Thoracic aorta (tissue), 2 donors: ENCODE measurements at regions not wholly inside any gene's neighbourhood (a gene's known extent, or its start where the extent isn't known, plus 50 kb on each side); places are given as distances from the start of the nearest gene placed in this dataset.

ENCODE experiments used
- ATAC-seq: fragments of 150-250 bp; one replicate; pipeline ENCODE4 v1.8.0; 2017; ENCODE audit warnings: low read depth; ENCODE audit not compliant: insufficient number of reproducible peaks, low FRiP score
- DNase-seq: peaks from one replicate; pipeline ENCODE4 v3.0.0-alpha.2; 2020; ENCODE audit warnings: low spot score
- H3K27ac ChIP-seq, 2 donors: fragments of 200-600 bp; sonication (generic); 1 replicate in 1 of 2; 2 replicates in 1 of 2; pipeline ENCODE4 v1.5.1; 2016; ENCODE audit warnings: mild to moderate bottlenecking in 2 of 2, moderate library complexity in 2 of 2
- H3K27me3 ChIP-seq: fragments of 200-600 bp; sonication (generic); replicated peaks from 2 replicates; pipeline ENCODE4 v1.6.0; 2016; ENCODE audit warnings: mild to moderate bottlenecking; ENCODE audit not compliant: insufficient read depth
- H3K36me3 ChIP-seq: fragments of 200-600 bp; sonication (generic); one replicate; pipeline ENCODE4 v1.5.1; 2016
- H3K4me1 ChIP-seq, 2 donors: fragments of 200-600 bp; sonication (generic); 1 replicate in 1 of 2; 2 replicates in 1 of 2; pipeline versions ENCODE4 v1.5.1 to v1.6.0; 2016; ENCODE audit warnings: low read depth in 2 of 2, mild to moderate bottlenecking in 1 of 2; ENCODE audit not compliant: control insufficient read depth in 1 of 2
- H3K4me3 ChIP-seq: fragments of 200-600 bp; sonication (generic); 2 replicates; pipeline ENCODE4 v1.5.1; 2016; ENCODE audit warnings: mild to moderate bottlenecking
- H3K9me3 ChIP-seq: fragments of 200-600 bp; sonication (generic); 2 replicates; pipeline ENCODE4 v1.5.1; 2016
- CTCF ChIP-seq: fragments of 200-600 bp; sonication (generic); IDR thresholded peaks from one replicate; pipeline ENCODE4 v1.5.1; 2019; ENCODE audit warnings: antibody characterized with exemption

- ATAC-seq, result no peak
- Histone ChIP-seq H3K4me3 (no peak overlapping the region), H3K36me3 (no peaks in the 10 kb centered on the region), H3K9me3 (no peaks in the 10 kb centered on the region), H3K27me3 (no peaks in the 10 kb centered on the region), H3K27ac (no peak overlapping the region), H3K4me1 (no peaks in the 10 kb centered on the region)
- no peak for TF ChIP-seq CTCF
- no peak for DNase-seq
Observed at GRCh38 chr4:151859641-151860040, 98.8 kb upstream of the GATB start.

- no peak for ATAC-seq
- H3K4me3 ChIP-seq, result no peak overlapping the region
- no peaks in the 10 kb centered on the region for H3K4me1 ChIP-seq
- no peak overlapping the region for H3K27ac ChIP-seq
- H3K27me3 ChIP-seq, result no peaks in the 10 kb centered on the region
- H3K36me3 ChIP-seq, result no peaks in the 10 kb centered on the region
- no peaks in the 10 kb centered on the region for H3K9me3 ChIP-seq
- no peak for TF ChIP-seq CTCF
- DNase-seq, result no peak
Observed at GRCh38 chr4:151858356-151858755, 97.5 kb upstream of the GATB start.

GRCh38 chr4:151857368-151857767 lies 96.6 kb upstream of the GATB start:
- ATAC-seq (no peak), DNase-seq (no peak)
- Histone ChIP-seq H3K4me3 (no peak overlapping the region), H3K9me3 (no peaks in the 10 kb centered on the region), H3K27me3 (no peaks in the 10 kb centered on the region), H3K36me3 (no peaks in the 10 kb centered on the region), H3K4me1 (no peaks in the 10 kb centered on the region), H3K27ac (no peak overlapping the region)
- TF ChIP-seq CTCF, result no peak

- no peaks in the 10 kb centered on the region for H3K27me3 ChIP-seq
- H3K36me3 ChIP-seq, result no peaks in the 10 kb centered on the region
- no peak for ATAC-seq
- no peak for TF ChIP-seq CTCF
- H3K4me3 ChIP-seq, result no peak overlapping the region
- no peak for DNase-seq
- H3K4me1 ChIP-seq, result peaks cover 0 to 7% of the 10 kb centered on the region in 2 donors
- no peak overlapping the region for H3K27ac ChIP-seq
- H3K9me3 ChIP-seq, result no peaks in the 10 kb centered on the region
Observed at GRCh38 chr4:151855747-151856146, 94.9 kb upstream of the GATB start.

- no peak overlapping the region for H3K27ac ChIP-seq
- peaks cover 0 to 9% of the 10 kb centered on the region in 2 donors for H3K4me1 ChIP-seq
- H3K27me3 ChIP-seq, result no peaks in the 10 kb centered on the region
- no peak for TF ChIP-seq CTCF
- no peaks in the 10 kb centered on the region for H3K9me3 ChIP-seq
- no peak for DNase-seq
- no peak overlapping the region for H3K4me3 ChIP-seq
- H3K36me3 ChIP-seq, result no peaks in the 10 kb centered on the region
- ATAC-seq, result no peak
Observed at GRCh38 chr4:151854731-151855130, 93.9 kb upstream of the GATB start.
